Bronchial epithelial cell (primary cell): ENCODE measurements at regions not wholly inside any gene's neighbourhood (a gene's known extent, or its start where the extent isn't known, plus 50 kb on each side); places are given as distances from the start of the nearest gene placed in this dataset.
A peak's percentile ranks its signal among the peaks of the same experiment; 100 is the strongest.

Experiments
- DNase-seq: peaks from one replicate; pipeline ENCODE4 v3.0.0-alpha.2; 2010; ENCODE audit warnings: low read depth
- FAIRE-seq: peaks from 2 replicates; lab custom pipeline; 2011; peaks lifted over from hg19 to GRCh38; lab: Jason Lieb, UNC
- H3K27me3 ChIP-seq: 2 replicates; pipeline ENCODE4 v1.5.1; 2011; ENCODE audit warnings: low read length; ENCODE audit not compliant: control insufficient read depth, insufficient read depth
- H3K36me3 ChIP-seq: 2 replicates; pipeline ENCODE4 v1.5.1; 2011; ENCODE audit warnings: low read length; ENCODE audit not compliant: control insufficient read depth, insufficient read depth
- H3K4me3 ChIP-seq: 2 replicates; pipeline ENCODE4 v1.5.1; 2011; ENCODE audit warnings: mild to moderate bottlenecking, low read depth, low read length, control low read depth
- CTCF ChIP-seq: IDR thresholded peaks from 2 replicates; pipeline ENCODE4 v1.5.1; 2011; ENCODE audit warnings: mild to moderate bottlenecking, moderate library complexity, low read length, control low read depth, inconsistent platforms; ENCODE audit not compliant: insufficient read depth, severe bottlenecking

GRCh38 chr13:75231235-75231634 lies 250.7 kb downstream of the TBC1D4 start:
- Histone ChIP-seq H3K27me3 (no peaks in the 10 kb centered on the region), H3K36me3 (no peaks in the 10 kb centered on the region), H3K4me3 (no peak overlapping the region)
- DNase-seq (no peak), FAIRE-seq (no peak)
- no peak for TF ChIP-seq CTCF

DNA sequence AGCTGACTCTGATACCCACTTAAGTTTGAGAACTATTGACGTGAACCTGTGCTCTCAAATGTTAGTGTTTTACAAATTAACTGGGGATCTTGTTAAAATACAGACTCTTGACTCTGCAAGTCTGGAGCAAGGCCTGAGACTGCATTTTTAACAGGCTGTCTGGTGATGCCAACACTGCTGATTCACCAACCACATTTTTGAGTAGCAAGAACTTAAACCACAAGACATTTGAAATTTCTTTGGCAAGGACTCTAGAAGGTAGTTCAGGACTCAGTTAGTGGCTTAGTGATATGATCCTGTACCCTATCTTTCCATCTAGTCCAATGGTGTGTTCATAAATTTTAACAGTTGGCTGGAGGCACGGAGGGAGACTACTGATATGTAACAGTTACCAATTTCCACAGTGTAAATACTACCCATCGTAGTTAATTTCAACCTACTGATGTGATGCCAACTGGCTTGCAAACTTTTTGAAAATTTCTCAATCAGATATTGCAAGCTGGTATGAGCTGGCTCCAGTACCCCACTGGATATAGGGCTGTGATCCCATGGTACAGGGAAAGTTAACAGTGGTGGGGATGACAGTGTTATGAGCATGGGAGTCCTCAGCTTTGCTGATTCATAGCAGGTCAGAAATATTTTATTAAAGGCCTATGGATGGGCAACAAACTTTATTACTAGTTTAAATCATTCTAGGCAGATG lies 255.1 kb downstream of the TBC1D4 start:
- TF ChIP-seq CTCF, result no peak
- H3K27me3 ChIP-seq, result no peaks in the 10 kb centered on the region
- peak; percentile 93 for DNase-seq
- FAIRE-seq, result peak; percentile 86
- H3K4me3 ChIP-seq, result no peak overlapping the region
- H3K36me3 ChIP-seq, result no peaks in the 10 kb centered on the region

DNA sequence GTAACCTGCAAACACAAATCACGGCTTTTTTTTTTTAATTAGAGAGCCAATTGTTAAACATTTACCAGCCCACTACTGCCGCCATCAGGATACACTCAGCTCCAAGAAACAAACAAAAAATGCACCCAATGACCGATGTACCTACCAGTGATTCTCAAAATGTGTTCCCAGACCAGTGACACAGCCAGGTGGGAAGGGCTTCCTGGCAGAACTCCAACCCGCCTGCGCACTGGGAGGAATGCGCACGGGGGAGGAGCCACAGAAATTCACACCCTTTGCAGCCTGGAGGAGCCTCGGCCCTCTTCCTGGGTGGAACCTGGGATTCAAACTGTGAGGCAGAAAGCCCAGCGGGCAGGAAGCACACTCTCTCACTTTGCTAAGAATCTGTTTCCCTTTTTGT lies 255.9 kb downstream of the TBC1D4 start:
- Histone ChIP-seq H3K27me3 (no peaks in the 10 kb centered on the region), H3K36me3 (no peaks in the 10 kb centered on the region), H3K4me3 (no peak overlapping the region)
- TF ChIP-seq CTCF, result peak; percentile 11
- FAIRE-seq (no peak), DNase-seq (peak; percentile 86)

GRCh38 chr13:75225288-75226032 lies 256.5 kb downstream of the TBC1D4 start:
- H3K4me3 ChIP-seq, result no peak overlapping the region
- FAIRE-seq (no peak), DNase-seq (no peak)
- H3K36me3 ChIP-seq, result no peaks in the 10 kb centered on the region
- TF ChIP-seq CTCF, result no peak
- H3K27me3 ChIP-seq, result no peaks in the 10 kb centered on the region

GRCh38 chr13:75224053-75224742 lies 257.8 kb downstream of the TBC1D4 start:
- Histone ChIP-seq H3K4me3 (no peak overlapping the region), H3K36me3 (no peaks in the 10 kb centered on the region), H3K27me3 (no peaks in the 10 kb centered on the region)
- no peak for TF ChIP-seq CTCF
- no peak for FAIRE-seq
- peak; percentile 81 for DNase-seq
